GM10266 (cell line): ENCODE measurements at regions not wholly inside any gene's neighbourhood (a gene's known extent, or its start where the extent isn't known, plus 50 kb on each side); places are given as distances from the start of the nearest gene placed in this dataset.

Experiments used
- DNase-seq: peaks from one replicate; pipeline ENCODE4 v3.0.0; 2012; ENCODE audit errors: extremely low spot score
- CTCF ChIP-seq: IDR thresholded peaks from 2 replicates; pipeline ENCODE4 v1.5.1; 2012; ENCODE audit warnings: mild to moderate bottlenecking, low read depth; ENCODE audit not compliant: control insufficient read depth, insufficient read depth; ENCODE audit errors: missing control alignments

GRCh38 chr4:177555007-177555574 lies 112.9 kb upstream of the AGA start:
- DNase-seq: peak; percentile 23
- peak; percentile 69 for TF ChIP-seq CTCF

- no peak for DNase-seq
- TF ChIP-seq CTCF: no peak
Observed at GRCh38 chr4:177557416-177557815, 115.2 kb upstream of the AGA start.

GRCh38 chr4:177558995-177559394 lies 116.8 kb upstream of the AGA start:
- no peak for DNase-seq

GRCh38 chr4:177562163-177562562 lies 119.9 kb upstream of the AGA start:
- DNase-seq: no peak
- TF ChIP-seq CTCF: no peak

More at GRCh38 chr4:177558995-177559394, 116.8 kb upstream of the AGA start:
- no peak for TF ChIP-seq CTCF

GRCh38 chr4:177562859-177563258 lies 120.6 kb upstream of the AGA start:
- no peak for TF ChIP-seq CTCF
- no peak for DNase-seq

GRCh38 chr4:177566691-177567090 lies 124.5 kb upstream of the AGA start:
- DNase-seq: no peak
- no peak for TF ChIP-seq CTCF

GRCh38 chr4:177568931-177569330 lies 126.7 kb upstream of the AGA start:
- DNase-seq: no peak
- TF ChIP-seq CTCF: no peak
